HG03469 (cell line): ENCODE measurements at regions not wholly inside any gene's neighbourhood (a gene's known extent, or its start where the extent isn't known, plus 50 kb on each side); places are given as distances from the start of the nearest gene placed in this dataset.

Source experiments
- ATAC-seq: cut with Tn5 transposase; IDR thresholded peaks from one replicate; pipeline ENCODE4 v1.9.1; 2021; ENCODE audit warnings: mild to moderate bottlenecking, moderate library complexity, moderate number of reproducible peaks; ENCODE audit not compliant: unreplicated experiment

DNA sequence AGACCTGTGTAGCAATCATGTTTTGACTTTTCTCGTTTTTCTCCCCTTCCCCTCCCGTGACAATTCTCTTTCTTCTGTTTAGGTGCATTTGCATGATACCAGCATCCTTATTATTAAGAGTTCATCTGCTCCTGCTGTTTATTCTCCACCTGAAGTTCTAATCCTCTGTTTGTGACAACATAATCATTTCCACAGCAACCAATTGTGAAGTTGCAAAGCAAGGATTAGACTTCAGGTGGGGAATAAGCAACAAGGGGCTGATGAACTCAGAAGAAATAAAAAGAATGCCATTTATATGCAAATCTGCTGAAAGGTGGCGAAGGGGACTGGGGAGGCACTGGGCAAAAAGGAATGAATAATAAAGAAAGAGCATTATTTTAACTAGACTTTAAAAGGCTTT, 124.8 kb upstream of the LINC00305 start:
- ATAC-seq = no peak

- no peak for ATAC-seq
Measured at GRCh38 chr18:64271975-64272659, 123.2 kb upstream of the LINC00305 start.

- ATAC-seq = no peak
Measured at GRCh38 chr18:64271246-64271645, 122.4 kb upstream of the LINC00305 start.

DNA sequence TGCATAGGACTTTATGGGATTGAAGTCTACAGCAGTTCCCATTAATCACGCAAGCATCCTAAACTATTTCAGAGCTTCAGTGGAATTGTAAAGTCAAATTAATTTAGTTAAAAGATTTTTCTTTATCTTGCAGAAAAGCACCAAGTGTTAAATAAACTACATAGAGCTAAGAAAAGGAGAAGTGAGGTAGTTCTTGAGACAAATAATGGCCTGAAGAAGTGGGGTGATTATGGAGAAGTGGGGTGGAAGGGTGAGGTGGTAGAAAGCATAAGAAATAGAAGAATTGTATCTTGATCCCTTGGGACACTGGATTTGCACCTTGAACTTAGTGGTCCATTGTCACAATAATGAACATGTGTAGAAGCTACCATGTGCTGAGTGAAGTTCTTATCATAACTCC, 121.7 kb upstream of the LINC00305 start:
- ATAC-seq = no peak

DNA sequence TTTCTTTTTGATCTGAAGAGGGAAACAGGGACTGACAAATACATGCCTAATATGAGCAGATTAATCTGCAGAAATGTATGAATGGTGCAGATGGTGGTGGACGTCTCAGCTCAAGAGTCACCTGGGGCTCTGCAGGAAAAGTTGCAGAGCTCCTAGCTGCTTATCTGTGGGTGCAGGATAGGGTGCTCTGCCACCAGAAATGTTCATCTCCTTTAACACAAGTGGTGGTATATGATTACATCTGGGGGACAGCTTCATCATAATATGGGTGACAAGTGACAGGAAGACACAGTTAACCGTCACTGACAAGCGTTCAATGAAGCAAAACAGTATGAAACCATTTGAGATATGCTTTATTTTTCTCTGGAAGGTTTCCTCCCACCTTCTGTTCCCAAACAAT, 121.2 kb upstream of the LINC00305 start:
- no peak for ATAC-seq

DNA sequence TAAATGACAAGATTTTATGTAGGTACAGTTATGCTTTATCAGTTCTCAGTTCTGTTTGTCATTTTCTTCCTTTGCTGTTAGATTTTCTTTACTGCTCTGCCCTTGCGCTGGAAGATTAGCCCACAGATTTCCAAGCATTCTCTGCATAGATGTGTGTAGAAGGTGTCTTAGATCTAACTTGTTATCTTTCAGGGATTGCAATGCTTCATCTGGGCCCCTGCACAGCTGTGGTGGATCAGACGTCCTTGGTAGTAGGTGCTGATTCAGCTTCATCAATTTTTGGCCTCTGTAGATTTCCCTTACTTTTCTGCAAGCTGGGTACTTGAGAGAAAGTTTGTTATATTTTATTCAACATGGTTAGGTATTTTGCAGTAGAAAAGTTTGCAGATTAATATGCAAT, 115.3 kb upstream of the LINC00305 start:
- no peak for ATAC-seq

- no peak for ATAC-seq
Measured at GRCh38 chr18:64260810-64261209, 111.9 kb upstream of the LINC00305 start.

GRCh38 chr18:64259871-64260270, 111.0 kb upstream of the LINC00305 start:
- no peak for ATAC-seq

GRCh38 chr18:64258111-64258650, 109.3 kb upstream of the LINC00305 start:
- ATAC-seq = no peak

DNA sequence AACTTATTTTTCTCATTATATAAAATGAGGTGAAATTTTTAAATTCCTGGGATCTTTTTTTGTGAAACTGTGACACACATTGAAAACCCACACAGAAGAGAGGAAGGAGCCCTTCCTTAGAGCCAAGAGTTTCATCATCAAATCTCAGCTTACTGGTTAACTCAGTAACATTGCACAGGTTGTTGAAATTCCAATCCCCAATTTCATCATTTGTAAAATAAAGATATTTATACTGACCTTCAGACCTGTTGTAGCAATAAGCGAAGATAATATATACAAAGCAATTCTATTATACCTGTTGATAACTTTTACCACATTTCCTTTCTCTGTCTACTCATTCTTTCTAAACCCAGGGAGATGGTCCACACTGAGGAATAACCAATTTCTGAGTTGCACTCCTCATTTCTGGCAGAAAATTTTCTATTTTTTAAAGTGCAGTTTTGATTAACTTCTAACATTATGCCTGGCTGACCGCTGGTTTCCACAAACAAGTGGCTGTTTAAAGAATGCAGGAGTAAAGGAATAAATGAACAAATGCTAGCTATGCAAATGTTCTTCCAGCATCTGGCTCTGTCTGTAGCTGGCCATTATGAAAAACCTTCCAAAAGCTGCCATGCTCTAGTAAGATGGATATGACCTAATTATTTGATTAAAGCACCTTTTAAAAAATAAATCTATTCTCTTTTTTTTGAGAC, 105.7 kb upstream of the LINC00305 start:
- ATAC-seq = no peak

DNA sequence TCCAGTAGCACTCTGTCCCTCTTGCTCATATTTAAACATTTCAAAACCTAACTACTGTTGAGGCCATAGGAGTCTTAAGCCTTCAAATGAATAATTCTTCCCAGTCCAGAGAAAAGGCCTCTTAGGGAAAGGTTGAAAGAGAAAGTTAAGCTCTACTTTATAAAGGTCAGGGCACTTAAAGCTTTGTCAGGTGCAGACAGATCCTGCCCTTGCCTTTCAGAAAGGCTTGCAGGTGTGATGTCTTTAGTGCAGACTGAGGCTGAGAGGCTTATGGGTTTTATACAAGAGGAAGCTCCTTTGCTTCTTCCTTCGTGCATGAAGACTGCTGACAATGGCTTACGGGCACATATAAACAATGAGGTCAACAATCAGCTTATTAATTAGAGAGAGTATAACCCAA, 105.0 kb upstream of the LINC00305 start:
- no peak for ATAC-seq

GRCh38 chr18:64253222-64253621, 104.3 kb upstream of the LINC00305 start:
- no peak for ATAC-seq

DNA sequence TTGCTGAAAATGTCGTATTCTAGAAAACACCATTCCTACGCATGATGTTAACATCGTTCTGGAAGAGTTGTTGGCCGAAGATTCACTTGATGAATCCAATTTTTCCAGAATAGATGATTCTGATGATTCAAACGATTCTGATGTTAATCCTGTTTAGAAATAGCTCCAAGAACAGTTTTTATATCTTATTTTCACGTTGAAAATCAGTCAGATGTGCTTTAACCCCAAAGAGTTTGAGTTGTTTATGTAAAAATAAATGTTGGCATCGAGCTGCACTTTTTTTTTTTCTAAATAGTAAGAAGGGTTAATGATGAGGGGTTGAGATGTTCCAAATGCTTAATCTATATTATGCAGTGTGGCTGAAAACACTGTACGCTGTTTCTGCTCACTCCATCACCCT, 99.9 kb upstream of the LINC00305 start:
- no peak for ATAC-seq

DNA sequence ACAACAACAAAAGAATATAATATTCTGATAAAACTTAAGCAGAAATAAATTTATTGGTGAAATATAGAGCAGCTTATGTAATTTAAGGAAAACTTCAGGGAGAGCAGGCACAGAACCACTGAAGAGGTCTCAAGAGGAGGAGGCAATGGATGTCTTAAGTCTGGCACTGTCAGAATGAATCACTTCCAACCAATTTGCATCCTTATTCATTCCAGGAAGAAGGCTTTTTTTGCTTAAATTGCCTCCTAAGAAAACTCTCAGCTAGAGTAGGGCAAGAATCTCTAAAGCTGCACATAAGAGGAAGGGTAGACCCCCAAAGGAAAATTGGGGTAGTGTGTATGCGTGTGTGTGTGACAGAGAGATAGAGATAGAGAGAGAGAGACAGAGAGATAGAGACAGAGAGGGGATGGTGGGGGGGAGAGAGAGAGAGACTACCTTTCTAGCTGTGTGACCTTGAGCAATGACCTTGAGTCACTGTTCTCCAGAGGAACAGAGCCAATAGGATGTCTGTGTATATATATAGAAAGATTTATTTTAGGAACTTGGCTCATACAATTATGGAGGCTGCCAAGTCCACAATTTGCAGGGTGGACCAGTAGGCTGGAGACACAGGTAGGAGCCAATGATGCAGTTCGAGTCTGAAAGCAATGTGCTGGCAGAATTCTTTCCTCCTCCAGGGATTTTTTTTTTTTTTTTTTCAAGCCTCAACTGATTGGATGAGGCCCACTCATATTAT, 96.4 kb upstream of the LINC00305 start:
- ATAC-seq = no peak

DNA sequence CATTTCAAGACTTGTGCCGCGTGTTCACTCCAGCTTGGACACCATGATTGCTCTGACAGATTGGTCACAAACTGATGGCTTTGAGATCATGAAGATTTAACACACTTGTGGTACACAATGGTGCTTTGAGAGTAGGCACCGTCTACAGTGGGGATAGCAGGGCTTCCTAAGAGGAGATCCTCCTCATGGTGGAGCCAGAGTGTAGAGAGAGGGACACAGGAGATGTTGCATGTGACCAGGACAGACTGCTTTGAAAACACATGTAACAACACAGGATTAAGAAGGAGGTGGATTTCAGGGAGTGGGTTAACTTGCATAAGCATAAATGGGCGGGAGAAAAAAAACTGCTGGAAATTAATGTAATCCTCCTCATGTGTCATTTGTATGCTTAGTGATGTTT, 95.7 kb upstream of the LINC00305 start:
- ATAC-seq = no peak

- no peak for ATAC-seq
Measured at GRCh38 chr18:64240316-64240715, 91.4 kb upstream of the LINC00305 start.

- no peak for ATAC-seq
Measured at GRCh38 chr18:64238076-64238475, 89.2 kb upstream of the LINC00305 start.

GRCh38 chr18:64234321-64234720, 85.4 kb upstream of the LINC00305 start:
- no peak for ATAC-seq

- ATAC-seq = no peak
Measured at GRCh38 chr18:64233851-64234250, 85.0 kb upstream of the LINC00305 start.

- no peak for ATAC-seq
Measured at GRCh38 chr18:64220941-64221340, 72.1 kb upstream of the LINC00305 start.

GRCh38 chr18:64219517-64219916, 70.6 kb upstream of the LINC00305 start:
- ATAC-seq = no peak
